ENCODE measurements at regions not wholly inside any gene's neighbourhood (a gene's known extent, or its start where the extent isn't known, plus 50 kb on each side); places are given as distances from the start of the nearest gene placed in this dataset.
"Not testable (repeated sequence)": the region's sequence is repeated elsewhere in the genome, so short reads cannot be mapped to it uniquely, and the experiment has no call there.

DNA sequence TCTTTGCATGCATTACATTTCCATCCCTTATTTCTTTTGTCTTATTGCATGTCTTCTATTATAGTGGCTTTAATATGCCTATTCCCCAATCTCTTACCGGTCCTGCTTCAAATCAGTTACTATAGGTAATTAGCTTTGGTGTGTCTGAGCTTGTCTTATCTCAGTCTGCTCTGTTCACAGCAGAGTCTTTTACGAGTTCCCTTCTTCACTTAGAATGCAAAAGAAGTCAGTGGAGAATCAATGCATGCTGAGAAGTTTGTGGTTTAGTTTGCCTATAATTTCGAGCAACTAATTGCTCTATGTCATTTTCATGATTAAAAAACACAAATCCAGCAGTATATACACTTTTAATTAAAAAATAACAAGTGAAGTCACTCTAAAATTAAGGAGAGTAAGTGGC, 545.0 kb downstream of the SLCO4C1 start:
- no peak for DNase-seq (ENCODE audit: low spot score)

DNA sequence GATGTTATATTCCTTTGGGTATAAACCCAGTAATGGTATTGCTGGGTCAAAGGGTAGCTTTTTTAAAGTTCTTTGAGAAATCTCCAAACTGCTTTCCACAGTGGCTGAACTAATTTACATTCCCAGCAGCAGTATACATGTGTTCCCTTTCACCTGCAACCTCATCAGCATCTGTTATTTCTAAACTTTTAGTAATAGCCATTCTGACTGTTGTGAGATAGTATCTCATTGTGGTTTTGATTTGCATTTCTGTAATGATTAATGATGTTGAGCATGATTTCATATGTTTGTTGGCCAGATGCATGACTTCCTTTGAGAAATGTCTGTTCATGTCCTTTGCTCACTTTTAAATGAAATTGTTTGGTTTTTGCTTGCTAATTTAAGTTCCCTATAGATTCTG, 553.1 kb downstream of the SLCO4C1 start:
- DNase-seq (ENCODE audit: low spot score), result not testable (repeated sequence)

DNA sequence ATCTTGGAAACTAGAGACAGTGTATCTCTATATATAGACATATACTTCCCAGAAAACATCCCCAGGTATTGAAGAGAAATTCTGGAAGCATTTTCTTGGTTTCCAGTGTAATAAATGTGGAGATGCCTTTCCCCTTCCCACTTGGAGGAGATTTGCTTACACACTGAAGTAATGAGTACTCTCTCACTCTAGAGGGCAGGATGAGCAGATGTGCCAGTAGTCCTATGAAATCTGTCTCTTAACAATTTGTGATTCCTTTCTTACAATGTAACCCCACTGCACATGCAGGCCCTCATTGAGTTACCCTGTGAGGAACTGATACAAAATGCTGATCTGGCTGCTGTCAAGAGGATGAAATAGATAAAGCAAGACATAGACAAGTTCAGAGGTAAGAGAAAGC, 567.2 kb downstream of the SLCO4C1 start:
- DNase-seq (ENCODE audit: low spot score), result peak; percentile 39

DNA sequence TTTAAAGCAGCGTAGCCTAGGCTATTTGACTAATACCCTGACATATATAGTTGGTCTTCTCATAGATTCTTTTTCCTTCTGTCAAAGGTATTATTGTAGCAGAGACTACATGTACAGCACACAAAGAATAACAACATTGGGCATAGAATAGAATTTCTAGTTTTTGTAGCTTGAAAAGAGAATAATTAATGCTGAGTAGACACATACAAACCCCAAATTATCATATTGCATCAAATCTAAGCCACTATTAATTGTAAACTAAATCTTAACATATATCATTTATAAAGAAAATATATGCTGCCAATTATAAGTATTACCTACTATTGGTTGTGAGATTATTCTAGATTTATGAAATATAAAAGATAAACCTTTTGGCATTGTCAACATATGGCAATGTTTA, 574.5 kb downstream of the SLCO4C1 start:
- DNase-seq (ENCODE audit: low spot score), result no peak

DNA sequence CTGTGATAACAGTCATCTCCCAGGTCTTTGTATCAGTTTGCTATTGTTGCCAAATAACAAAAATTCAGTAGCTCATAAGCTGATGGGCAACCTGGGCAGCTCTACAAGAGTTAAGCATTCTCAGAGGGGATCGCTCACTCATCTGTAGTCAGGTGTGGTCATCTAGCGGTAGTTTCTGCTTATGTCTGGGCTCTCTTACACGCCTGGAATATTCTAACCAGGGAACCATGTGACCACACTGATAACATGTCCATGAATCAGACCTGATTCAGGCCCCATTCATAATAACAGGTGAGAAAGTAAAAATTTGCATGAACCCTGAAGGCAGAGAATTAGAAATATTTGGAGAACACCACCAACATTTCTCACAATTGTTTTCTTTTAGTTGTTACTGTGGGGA, 576.1 kb downstream of the SLCO4C1 start:
- DNase-seq (ENCODE audit: low spot score), result no peak

DNA sequence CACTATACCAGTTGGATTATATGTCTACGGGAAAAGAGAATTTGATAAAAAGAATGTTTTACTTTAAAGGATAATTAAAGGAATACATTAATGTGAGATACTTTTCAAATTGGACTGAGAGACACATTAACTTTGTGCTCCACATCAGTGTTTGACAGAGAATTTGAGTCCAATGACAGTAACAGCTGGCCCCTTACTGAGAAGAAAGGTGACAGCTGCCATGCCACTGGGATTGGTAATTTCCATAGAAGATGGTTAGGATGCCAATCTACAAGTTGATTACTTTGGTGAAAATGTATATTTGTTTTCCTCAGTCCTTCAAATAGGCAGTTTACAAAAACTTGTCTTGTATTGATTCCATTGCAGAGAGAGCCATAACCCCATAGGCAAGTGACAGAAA, 578.4 kb downstream of the SLCO4C1 start:
- DNase-seq (ENCODE audit: low spot score), result no peak

DNA sequence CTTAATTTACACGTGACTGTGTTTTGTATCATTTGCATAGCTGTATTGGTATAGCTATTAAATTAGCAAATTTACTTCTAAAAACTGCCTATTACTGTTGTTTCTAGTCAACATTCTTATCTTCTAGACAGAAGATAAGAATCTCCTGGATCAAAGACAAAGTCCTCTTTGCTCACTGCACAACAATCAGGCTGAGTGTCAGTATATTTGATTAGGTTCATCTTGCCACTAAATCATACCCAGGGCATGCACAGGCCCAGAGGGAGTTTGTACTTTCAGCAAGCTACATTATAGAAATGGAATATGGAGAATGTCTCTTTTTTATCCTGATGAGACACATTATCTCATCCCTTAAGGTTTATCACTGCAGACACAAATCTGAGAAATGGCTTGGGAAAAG, 579.1 kb downstream of the SLCO4C1 start:
- DNase-seq (ENCODE audit: low spot score), result no peak

DNA sequence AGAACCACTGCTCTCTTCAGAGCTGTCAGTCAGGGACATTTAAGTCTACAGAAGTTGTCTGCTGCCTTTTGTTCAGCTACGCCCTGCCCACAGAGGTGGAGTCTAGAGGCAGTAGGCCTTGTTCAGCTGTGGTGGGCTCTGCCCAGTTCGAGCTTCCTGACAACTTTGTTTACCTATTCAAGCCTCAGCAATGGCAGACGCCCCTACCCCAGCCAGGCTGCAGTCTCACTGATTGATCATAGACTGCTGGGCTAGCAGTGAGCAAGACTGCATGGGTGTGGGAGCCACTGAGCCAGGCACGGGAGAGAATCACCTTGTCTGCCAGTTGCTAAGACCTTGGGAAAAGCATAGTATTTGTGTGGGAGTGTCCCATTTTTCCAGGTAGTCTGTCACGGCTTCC, 580.3 kb downstream of the SLCO4C1 start:
- not testable (repeated sequence) for DNase-seq (ENCODE audit: low spot score)

DNA sequence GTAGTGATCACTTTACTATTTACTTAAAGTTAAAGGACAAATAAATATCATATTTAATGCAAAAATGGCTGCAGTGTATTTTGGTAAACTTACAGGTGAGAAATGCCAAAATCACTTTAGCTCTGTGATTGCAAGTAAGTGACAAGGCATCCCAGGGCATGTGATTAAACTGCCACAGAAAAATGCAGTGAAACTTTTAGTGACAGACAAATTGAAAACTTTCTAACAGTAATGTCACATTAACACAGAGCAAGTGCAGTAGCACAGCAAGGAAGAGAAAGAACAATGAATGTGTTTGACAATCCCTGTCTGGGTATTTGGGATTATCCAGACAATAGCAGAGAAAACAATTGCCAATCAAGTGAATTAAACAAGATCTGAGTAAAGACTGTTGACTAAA, 606.8 kb downstream of the SLCO4C1 start:
- no peak for DNase-seq (ENCODE audit: low spot score)

DNA sequence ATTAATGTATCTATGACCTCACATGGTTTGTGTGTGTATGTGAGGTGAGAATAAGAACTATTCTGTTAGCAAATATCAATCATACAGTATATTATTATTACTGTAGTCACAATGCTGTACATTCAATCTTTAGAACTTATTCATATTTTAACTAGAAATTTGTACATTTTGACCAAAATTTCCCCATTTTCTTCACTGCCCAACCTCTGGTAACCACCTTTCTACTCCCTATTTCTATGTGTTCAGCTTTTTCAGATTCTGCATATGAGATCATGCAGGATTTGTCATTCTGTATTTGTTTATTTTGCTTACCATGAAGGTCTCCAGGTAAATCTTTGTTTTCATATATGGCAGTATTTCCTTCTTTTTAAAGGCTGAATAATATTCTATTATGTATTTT, 607.9 kb downstream of the SLCO4C1 start:
- no peak for DNase-seq (ENCODE audit: low spot score)

DNA sequence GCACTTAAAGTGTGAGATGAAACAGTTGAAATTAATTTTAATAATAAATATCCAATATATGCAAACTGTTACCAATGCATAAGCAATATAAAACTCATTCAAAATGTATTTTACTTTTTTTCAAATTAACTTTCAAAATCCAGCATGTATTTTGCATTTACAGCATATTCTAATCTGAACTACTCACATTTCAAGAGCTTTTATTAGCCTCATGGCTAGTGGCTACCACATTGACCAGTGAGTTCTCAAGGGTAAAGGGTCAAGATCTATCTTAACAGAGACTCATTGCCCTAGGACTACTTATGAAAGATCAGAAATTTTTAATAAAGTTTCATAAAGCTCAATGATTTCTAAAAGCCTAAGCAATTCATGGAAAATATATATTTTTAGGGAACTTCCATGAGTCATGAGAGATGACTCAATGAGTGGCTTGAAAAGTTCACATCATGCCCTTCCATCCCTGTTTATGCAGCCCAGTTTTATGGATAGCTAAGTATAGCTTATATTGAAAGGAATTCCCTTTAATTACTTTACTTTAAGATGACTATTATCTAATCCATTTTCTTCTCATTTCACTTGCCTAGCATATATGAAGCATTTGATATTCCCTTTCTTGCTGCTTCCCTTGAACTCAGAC, 608.6 kb downstream of the SLCO4C1 start:
- no peak for DNase-seq (ENCODE audit: low spot score)

DNA sequence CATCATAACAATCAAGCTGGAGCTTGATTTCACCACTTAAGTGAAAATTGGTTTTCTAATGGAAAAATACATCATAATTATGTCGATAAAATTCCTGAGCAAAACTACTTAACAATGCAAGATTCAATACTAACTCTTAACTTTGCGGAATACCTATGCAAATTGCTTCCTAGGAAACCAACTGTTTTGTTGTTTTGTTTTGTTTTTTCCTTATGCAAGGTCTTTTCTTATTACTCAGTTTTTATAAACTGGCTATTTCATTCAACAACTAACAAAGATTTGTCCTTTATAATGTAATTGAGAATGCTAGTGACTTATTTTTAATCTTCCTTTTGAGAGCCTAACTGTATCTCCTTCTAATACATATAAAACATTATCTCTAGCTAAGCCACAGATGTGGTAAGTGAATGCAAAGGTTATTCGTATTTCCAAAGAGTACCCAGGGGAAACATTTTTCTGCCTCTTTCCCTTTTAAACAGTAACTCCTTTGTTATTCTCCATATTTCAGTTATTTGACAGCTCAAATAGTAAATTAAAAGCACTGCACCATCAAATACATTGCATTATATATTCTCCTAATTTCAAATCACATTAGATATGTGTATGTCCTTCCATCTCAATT, 609.4 kb downstream of the SLCO4C1 start:
- no peak for DNase-seq (ENCODE audit: low spot score)

DNA sequence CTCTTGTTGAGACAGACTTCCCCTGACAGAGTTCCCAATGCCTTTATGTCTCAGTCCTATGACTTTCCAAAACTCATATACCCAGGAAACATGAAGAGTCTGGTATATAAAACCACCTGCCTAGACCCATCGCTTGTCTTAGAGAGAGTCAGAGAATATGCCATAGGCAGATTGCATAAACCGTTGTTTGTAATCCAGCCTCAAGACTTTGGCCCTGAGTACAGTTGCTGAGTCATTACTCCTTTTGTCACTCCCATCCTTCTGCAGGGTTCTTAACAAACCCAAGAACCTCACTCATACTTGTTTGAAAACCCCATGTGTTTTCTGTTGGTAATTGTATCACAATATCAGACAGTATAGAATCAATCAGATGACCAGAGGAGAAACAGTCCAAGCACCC, 616.3 kb downstream of the SLCO4C1 start:
- DNase-seq (ENCODE audit: low spot score), result no peak

DNA sequence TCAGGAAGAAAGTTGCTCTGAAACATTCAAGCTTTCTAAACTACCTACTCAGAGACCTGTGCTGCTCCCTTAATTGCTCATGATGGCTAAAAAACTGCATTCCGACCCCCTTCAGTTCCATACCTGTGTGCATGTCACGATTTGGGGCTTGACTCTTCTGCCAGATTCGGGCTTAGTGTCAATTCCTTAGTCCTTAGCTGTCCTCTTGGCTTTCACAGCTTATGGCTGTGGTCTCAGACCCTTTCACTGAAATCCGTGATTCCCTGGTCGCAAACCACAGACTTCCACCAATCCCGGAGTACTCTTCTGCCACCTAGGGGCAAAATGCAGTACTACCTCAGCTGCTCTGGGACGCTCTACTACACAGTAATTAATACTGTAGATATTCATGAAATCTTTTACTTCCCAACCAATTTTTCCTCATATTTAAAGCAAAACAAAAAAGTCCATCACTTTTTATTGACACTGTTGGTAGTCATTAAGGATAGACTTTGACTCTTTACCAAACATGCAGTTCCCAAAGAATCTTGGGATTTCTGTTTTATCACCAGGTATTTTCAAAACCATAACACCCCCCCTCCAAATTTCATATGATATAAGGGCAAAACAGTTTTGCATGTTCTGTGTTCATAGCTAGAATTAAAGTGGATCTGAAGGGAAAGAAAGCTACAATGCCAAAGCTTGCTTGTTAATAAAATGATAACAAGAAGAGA, 617.4 kb downstream of the SLCO4C1 start:
- DNase-seq (ENCODE audit: low spot score), result peak; percentile 69

DNA sequence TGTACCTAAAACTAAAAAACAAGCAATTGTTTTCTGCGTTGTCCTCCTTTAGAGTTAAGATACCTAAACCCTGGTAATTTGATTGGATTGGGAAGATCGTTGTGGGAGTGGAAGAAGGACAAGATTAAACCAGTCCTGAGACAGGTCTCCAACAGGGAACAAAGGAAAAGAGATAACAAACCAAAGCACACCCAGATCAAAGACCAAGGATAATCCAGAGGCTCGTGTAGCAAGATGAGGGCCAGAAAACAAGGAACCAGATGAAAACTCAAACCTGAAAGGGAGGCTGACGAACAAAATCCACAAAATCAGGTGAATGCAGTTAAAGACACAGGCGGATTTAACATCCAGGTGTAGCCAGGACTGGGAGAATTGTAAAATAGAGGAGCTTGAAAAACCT, 618.1 kb downstream of the SLCO4C1 start:
- DNase-seq (ENCODE audit: low spot score), result no peak

DNA sequence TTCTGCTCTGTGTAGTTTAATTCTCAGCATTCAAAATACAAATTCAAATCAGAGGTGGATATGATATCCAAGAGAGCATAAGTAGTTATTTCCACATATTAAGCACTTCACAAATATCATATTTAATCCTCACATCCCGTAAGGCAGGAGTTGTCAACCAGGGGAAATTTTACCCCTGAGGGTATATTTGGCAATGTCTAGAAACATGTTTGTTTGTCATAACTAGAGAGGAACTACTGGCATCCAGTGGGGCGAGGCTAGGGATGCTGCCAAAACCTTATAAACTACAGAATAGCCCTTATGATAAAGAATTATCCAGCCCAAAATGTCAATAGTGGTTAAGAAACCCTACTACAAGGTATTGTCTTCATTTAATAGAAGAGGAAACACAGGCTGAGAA, 619.4 kb downstream of the SLCO4C1 start:
- DNase-seq (ENCODE audit: low spot score), result no peak

DNA sequence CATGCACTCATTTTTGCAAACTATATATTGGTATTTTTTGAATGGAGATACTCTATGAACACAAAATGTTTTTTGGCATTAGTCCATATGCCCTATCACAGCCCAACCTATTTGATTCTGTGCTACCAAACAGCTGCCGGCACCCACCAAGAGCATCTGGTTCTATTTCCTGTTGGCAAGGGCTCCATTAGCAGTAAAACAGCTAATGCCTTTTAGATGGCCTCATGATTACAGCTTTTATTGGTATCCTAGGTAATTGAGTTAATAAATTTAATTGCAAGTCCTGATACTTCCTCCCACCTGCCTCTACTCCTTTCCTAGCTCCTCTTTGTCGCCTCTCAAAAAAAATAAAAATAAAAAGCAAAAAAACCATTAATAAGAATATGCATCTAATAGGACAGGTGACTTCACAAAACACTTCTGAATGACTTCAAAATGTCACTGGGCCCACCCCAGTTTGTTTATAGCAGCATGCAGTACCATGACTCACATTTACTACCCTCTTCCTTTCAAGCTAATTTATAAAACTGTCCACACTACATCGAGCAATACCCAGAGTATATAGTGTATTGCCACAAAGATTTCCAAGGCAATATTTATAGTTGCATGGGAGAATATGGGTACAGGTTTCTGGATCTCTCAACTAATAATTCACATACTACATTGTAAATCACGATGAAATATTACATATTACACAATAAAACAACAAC, 620.4 kb downstream of the SLCO4C1 start:
- DNase-seq (ENCODE audit: low spot score), result no peak

DNA sequence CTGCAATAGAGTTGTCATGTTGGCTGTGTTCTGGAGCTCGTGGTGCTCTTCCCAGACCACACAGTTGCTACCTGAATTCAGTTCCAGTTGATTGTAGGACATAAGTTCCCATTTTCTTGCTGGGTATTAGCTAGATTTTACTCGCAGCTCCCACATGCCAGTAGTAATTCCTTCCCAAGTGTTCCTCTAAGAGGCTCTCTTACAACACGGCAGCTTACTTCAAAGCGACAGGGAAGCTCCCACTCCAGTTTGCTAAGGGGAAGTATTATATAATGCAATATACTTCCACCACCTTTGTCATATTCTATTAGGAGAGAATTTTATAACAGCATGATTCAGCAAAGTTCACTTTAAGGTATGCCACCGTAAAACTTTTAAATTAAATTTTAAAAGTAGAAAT, 623.0 kb downstream of the SLCO4C1 start:
- no peak for DNase-seq (ENCODE audit: low spot score)

DNA sequence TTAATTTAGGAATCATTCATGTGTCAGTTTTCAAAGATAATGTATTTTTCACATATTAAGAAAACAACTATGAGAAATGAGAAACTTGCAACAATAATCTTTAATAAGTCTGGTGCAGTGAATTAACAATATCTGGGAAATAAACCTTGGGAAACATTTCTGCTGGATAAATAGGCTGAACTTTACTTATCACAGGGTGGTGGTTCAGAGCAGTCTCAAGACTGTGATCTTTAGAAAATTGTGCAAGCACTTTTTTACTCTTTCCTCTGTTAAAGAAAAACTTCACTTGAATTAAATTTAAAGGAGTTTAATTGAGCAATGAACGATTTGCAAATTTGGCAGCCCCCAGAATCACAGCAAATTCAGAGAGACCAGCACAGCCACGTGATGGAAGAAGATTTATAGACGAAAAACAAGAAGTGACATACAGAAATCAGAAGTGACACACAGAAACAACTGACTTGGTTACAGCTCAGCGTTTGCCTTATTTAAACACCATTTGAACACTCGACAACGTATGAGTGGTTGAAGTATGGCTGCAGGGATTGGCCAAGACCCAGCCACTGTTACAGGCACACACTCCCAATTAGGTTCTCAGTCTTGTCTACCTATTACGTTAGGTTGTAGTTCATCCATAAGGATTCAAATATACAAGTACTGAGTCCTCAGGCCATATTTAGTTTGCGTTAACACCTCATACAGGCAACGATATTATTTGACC, 631.9 kb downstream of the SLCO4C1 start:
- no peak for DNase-seq (ENCODE audit: low spot score)

DNA sequence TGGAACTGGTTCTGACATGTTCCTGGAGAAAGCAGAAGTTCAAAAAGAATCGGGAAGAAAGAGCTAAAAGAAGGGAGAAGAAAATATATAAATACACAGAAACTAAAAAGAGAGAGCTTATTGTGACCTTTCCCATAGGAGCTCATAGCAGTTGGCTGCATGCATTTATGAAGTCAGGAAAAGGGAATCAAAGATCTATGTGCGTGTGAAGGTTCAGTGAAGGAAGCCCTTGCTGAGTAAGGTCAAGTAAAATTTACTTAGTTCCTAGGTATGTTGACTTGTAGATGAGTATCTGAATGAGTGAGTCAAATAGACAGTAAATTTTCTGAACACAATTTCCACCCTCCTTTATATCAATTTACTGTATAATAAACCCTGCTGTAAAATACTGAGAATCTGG, 632.5 kb downstream of the SLCO4C1 start:
- no peak for DNase-seq (ENCODE audit: low spot score)

DNA sequence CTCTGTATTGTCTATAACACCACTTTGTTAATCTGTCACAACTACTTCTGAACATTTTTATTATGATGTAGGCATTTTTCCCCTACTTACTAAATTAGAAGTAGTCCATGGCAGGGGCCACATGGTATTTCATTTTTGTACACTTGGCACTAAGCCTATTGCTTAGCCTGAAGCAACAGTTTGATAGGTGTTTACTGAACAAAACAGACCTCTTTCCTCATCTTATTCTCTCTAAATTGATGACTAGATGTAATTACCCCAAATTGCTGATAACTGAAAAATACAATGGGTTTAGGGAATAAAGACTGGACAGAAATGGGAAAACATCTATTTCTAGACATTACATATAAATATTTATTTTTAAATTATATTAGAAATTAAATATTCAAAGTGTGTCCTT, 633.8 kb downstream of the SLCO4C1 start:
- DNase-seq (ENCODE audit: low spot score), result no peak

DNA sequence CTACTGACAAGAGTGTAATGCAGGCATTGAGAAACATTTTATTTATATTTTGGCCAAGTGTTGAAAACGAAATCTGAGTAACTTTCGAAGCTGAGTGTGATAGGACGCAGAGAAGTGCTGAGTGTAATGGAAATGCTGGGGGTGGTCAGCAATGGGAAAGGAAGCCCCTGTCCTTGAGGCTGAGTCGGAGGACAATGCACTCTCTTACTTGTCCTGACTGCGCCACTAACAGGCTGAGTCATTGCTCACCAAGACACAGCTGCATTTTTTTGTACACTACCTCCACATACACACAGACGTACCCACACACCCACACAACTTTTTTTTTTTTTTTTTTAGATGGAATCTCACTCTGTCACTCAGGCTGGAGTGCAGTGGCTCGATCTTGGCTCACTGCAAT, 637.7 kb downstream of the SLCO4C1 start:
- DNase-seq (ENCODE audit: low spot score), result no peak
